WTC11 (cell line): ENCODE measurements at regions not wholly inside any gene's neighbourhood (a gene's known extent, or its start where the extent isn't known, plus 50 kb on each side); places are given as distances from the start of the nearest gene placed in this dataset.

Experiments
- ATAC-seq: fragments of 200-7000 bp; cut with Tn5 transposase; 2 replicates; pipeline ENCODE4 v1.10.0; 2021; ENCODE audit warnings: mild to moderate bottlenecking, moderate library complexity
- CTCF ChIA-PET: fragments of 300-600 bp; sonication (Branson Sonifier 250); formaldehyde crosslinking; loops from one replicate; lab custom pipeline; 2021; ENCODE audit warnings: antibody characterized with exemption; lab: Charles Lee
- POLR2A ChIA-PET: fragments of 350-600 bp; sonication (Branson Sonifier 250); formaldehyde crosslinking; loops from one replicate; lab custom pipeline; 2021; ENCODE audit warnings: antibody characterized with exemption; lab: Charles Lee
- DNase-seq: peaks from one replicate; pipeline ENCODE4 v3.0.0; 2021; ENCODE audit warnings: low spot score
- H3K27ac Mint-ChIP-seq: 2 replicates; pipeline ENCODE4 v1.8.0; 2021; ENCODE audit warnings: mixed read lengths
- H3K27me3 Mint-ChIP-seq: 2 replicates; pipeline ENCODE4 v1.8.0; 2021; ENCODE audit warnings: low read depth, mild to moderate bottlenecking, moderate library complexity, mixed read lengths
- H3K36me3 Mint-ChIP-seq: 2 replicates; pipeline ENCODE4 v1.8.0; 2021; ENCODE audit warnings: mixed read lengths
- H3K4me1 Mint-ChIP-seq: 2 replicates; pipeline ENCODE4 v1.8.0; 2022; ENCODE audit warnings: mixed read lengths
- H3K4me3 Mint-ChIP-seq: 2 replicates; pipeline ENCODE4 v1.8.0; 2021; ENCODE audit warnings: mild to moderate bottlenecking, moderate library complexity, mixed read lengths
- H3K9me3 Mint-ChIP-seq: 2 replicates; pipeline ENCODE4 v1.8.0; 2021; ENCODE audit warnings: mixed read lengths
- FOXP1 ChIP-seq: sonication (generic); formaldehyde crosslinking; IDR thresholded peaks from 2 replicates; pipeline ENCODE4 v1.8.0; 2022; ENCODE audit warnings: missing genetic modification reagents, mild to moderate bottlenecking, moderate library complexity, borderline replicate concordance
- GABPB1 ChIP-seq: sonication (generic); formaldehyde crosslinking; IDR thresholded peaks from 2 replicates; pipeline ENCODE4 v1.8.1; 2023; ENCODE audit warnings: mild to moderate bottlenecking, missing genetic modification reagents
- IRF2 ChIP-seq: sonication (generic); formaldehyde crosslinking; IDR thresholded peaks from 2 replicates; pipeline ENCODE4 v1.8.0; 2022; ENCODE audit warnings: low read depth, missing genetic modification reagents, borderline replicate concordance
- JUN ChIP-seq: sonication (generic); formaldehyde crosslinking; IDR thresholded peaks from 2 replicates; pipeline ENCODE4 v1.8.0; 2023; ENCODE audit warnings: mild to moderate bottlenecking, missing genetic modification reagents
- MYBL2 ChIP-seq: sonication (generic); formaldehyde crosslinking; IDR thresholded peaks from 2 replicates; pipeline ENCODE4 v1.8.1; 2023; ENCODE audit warnings: mild to moderate bottlenecking, moderate library complexity, missing genetic modification reagents
- NFATC4 ChIP-seq: fragments of 250-450 bp; sonication (Bioruptor Pico); IDR thresholded peaks from 2 replicates; pipeline ENCODE4 v1.9.0; 2021; ENCODE audit warnings: mild to moderate bottlenecking
- NR2C2 ChIP-seq: sonication (generic); formaldehyde crosslinking; IDR thresholded peaks from 2 replicates; pipeline ENCODE4 v1.8.0; 2022; ENCODE audit warnings: mild to moderate bottlenecking, missing genetic modification reagents
- SMAD4 ChIP-seq: sonication (generic); formaldehyde crosslinking; IDR thresholded peaks from 2 replicates; pipeline ENCODE4 v1.8.0; 2022; ENCODE audit warnings: mild to moderate bottlenecking, missing genetic modification reagents
- ZNF121 ChIP-seq: sonication (generic); formaldehyde crosslinking; IDR thresholded peaks from 2 replicates; pipeline ENCODE4 v1.8.0; 2023; ENCODE audit warnings: missing genetic modification reagents
- ZNF232 ChIP-seq: sonication (generic); formaldehyde crosslinking; IDR thresholded peaks from 2 replicates; pipeline ENCODE4 v1.8.0; 2022; ENCODE audit warnings: mild to moderate bottlenecking, missing genetic modification reagents
- TF ChIP-seq, protein P1 (sequence below): fragments of 250-450 bp; sonication (Bioruptor Pico); IDR thresholded peaks from 2 replicates; pipeline ENCODE4 v1.8.0; 2021; ENCODE audit warnings: mild to moderate bottlenecking
- TF ChIP-seq, protein P2 (sequence below): sonication (generic); formaldehyde crosslinking; IDR thresholded peaks from 2 replicates; pipeline ENCODE4 v1.8.1; 2023; ENCODE audit warnings: mild to moderate bottlenecking, missing genetic modification reagents, moderate library complexity
- TF ChIP-seq, protein P3 (sequence below): fragments of 250-450 bp; sonication (Bioruptor Pico); IDR thresholded peaks from 2 replicates; pipeline ENCODE4 v2.1.2; 2022; ENCODE audit warnings: mild to moderate bottlenecking, moderate library complexity
- TF ChIP-seq, protein P4 (sequence below): sonication (generic); formaldehyde crosslinking; conservative IDR thresholded peaks from 2 replicates; pipeline ENCODE4 v1.8.1; 2023; ENCODE audit warnings: mild to moderate bottlenecking, low read depth, missing genetic modification reagents, moderate library complexity
- TF ChIP-seq, protein P5 (sequence below): sonication (generic); formaldehyde crosslinking; IDR thresholded peaks from 2 replicates; pipeline ENCODE4 v1.8.1; 2022; ENCODE audit warnings: mild to moderate bottlenecking, missing genetic modification reagents, moderate library complexity, borderline replicate concordance
- TF ChIP-seq, protein P6 (sequence below): sonication (generic); formaldehyde crosslinking; IDR thresholded peaks from 2 replicates; pipeline ENCODE4 v1.8.0; 2022; ENCODE audit warnings: mild to moderate bottlenecking, missing genetic modification reagents
- TF ChIP-seq, protein P7 (sequence below): sonication (generic); formaldehyde crosslinking; IDR thresholded peaks from 2 replicates; pipeline ENCODE4 v1.8.1; 2023; ENCODE audit warnings: mild to moderate bottlenecking, missing genetic modification reagents, moderate library complexity
- TF ChIP-seq, protein P8 (sequence below): fragments of 250-450 bp; sonication (Bioruptor Pico); conservative IDR thresholded peaks from 2 replicates; pipeline ENCODE4 v1.9.0; 2021; ENCODE audit warnings: mild to moderate bottlenecking
- TF ChIP-seq, protein P9 (sequence below): sonication (generic); formaldehyde crosslinking; IDR thresholded peaks from 2 replicates; pipeline ENCODE4 v1.8.0; 2023; ENCODE audit warnings: missing genetic modification reagents

DNA sequence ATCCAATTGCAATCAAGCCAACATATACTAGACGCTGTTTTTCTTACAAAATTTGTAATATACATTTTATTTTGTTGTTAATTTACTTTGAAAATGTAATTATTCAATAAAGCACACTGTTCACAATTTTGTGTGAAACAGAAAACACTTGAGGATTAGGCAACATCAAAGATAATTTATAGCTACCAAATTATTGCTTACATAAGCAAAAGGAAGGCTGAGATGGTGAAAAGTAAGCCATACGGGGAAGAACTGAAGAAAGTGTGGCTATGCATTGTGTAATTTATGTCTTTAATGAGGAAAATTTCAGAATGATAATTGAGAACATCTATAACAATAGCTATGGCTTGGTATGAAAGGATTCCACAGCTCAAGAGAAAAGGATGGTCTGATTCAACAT is 192.0 kb downstream of the RNF144B start (continued):
- TF ChIP-seq, protein P1, sequence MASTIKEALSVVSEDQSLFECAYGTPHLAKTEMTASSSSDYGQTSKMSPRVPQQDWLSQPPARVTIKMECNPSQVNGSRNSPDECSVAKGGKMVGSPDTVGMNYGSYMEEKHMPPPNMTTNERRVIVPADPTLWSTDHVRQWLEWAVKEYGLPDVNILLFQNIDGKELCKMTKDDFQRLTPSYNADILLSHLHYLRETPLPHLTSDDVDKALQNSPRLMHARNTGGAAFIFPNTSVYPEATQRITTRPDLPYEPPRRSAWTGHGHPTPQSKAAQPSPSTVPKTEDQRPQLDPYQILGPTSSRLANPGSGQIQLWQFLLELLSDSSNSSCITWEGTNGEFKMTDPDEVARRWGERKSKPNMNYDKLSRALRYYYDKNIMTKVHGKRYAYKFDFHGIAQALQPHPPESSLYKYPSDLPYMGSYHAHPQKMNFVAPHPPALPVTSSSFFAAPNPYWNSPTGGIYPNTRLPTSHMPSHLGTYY (CRISPR knock-in tag), result no peak

DNA sequence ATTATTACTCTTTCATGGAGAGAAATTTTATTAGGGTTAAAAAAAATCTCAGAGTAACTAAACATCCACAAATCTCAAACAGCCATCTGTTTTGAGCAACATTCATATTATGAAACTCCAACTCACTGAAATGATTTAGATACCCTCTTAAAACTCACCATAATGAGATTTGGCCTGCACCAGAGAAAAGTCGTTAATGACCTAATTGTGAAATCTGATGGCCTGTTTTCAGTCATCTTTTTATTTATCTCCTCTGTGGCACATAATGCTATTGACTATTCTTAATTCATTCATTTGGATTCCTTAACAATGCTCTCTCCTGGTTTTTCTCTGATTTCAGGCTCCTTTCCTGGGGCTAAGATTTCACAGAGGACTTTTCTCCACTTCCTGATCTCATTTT is 192.7 kb downstream of the RNF144B start:
- ChIA-PET CTCF (interaction anchor here (1.2 kb wide), 1 partner anchor 16 kb away, joined by 3 read pairs; no protein-coding TSS in a partner anchor), POLR2A (no interaction called here)
- H3K27me3 Mint-ChIP-seq, result no peaks in the 10 kb centered on the region; the same call in 1 of the 2 replicates
- no peaks in the 10 kb centered on the region for H3K36me3 Mint-ChIP-seq
- no peak for DNase-seq
- H3K9me3 Mint-ChIP-seq, result peaks cover 3% of the 10 kb centered on the region; the same call in 1 of the 2 replicates
- H3K27ac Mint-ChIP-seq, result no peak overlapping the region
- H3K4me3 Mint-ChIP-seq, result no peak overlapping the region
- TF ChIP-seq FOXP1 (CRISPR knock-in tag) (no peak), GABPB1 (CRISPR knock-in tag) (no peak), IRF2 (CRISPR knock-in tag) (no peak)
- TF ChIP-seq, protein P2, sequence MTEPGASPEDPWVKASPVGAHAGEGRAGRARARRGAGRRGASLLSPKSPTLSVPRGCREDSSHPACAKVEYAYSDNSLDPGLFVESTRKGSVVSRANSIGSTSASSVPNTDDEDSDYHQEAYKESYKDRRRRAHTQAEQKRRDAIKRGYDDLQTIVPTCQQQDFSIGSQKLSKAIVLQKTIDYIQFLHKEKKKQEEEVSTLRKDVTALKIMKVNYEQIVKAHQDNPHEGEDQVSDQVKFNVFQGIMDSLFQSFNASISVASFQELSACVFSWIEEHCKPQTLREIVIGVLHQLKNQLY (CRISPR knock-in tag), result no peak
- TF ChIP-seq, protein P3, sequence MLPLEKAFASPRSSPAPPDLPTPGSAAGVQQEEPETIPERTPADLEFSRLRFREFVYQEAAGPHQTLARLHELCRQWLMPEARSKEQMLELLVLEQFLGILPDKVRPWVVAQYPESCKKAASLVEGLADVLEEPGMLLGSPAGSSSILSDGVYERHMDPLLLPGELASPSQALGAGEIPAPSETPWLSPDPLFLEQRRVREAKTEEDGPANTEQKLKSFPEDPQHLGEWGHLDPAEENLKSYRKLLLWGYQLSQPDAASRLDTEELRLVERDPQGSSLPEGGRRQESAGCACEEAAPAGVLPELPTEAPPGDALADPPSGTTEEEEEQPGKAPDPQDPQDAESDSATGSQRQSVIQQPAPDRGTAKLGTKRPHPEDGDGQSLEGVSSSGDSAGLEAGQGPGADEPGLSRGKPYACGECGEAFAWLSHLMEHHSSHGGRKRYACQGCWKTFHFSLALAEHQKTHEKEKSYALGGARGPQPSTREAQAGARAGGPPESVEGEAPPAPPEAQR (CRISPR knock-in tag), result no peak
- TF ChIP-seq, protein P4, sequence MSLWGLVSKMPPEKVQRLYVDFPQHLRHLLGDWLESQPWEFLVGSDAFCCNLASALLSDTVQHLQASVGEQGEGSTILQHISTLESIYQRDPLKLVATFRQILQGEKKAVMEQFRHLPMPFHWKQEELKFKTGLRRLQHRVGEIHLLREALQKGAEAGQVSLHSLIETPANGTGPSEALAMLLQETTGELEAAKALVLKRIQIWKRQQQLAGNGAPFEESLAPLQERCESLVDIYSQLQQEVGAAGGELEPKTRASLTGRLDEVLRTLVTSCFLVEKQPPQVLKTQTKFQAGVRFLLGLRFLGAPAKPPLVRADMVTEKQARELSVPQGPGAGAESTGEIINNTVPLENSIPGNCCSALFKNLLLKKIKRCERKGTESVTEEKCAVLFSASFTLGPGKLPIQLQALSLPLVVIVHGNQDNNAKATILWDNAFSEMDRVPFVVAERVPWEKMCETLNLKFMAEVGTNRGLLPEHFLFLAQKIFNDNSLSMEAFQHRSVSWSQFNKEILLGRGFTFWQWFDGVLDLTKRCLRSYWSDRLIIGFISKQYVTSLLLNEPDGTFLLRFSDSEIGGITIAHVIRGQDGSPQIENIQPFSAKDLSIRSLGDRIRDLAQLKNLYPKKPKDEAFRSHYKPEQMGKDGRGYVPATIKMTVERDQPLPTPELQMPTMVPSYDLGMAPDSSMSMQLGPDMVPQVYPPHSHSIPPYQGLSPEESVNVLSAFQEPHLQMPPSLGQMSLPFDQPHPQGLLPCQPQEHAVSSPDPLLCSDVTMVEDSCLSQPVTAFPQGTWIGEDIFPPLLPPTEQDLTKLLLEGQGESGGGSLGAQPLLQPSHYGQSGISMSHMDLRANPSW (CRISPR knock-in tag), result no peak
- TF ChIP-seq, protein P1 (CRISPR knock-in tag), result no peak
- TF ChIP-seq, all 79 proteins: peak for 0
- no peak for ATAC-seq
- H3K4me1 Mint-ChIP-seq, result no peaks in the 10 kb centered on the region; the same call in 1 of the 2 replicates

DNA sequence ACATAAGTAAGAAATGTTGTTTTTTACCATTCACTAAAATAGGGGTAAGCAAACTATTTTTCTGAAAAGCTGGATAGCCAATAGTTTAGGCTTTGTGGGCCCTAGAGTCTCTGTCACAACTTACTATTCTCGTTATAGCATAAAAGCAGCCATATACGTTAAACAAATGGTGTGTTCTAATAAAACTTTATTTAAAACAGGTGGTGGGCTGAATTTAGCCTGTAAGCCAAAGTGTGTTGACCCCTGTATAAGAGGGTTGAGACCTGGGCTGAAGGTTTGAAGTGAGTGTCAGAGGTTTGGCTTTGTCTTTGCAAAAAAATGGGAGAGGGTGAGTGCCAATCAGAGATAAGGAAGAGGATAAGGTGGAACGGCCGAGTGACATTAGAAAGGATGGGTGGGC is 197.2 kb downstream of the RNF144B start:
- H3K27ac Mint-ChIP-seq, result no peak overlapping the region
- POLR2A ChIA-PET, result no interaction called here
- TF ChIP-seq JUN, result no peak
- TF ChIP-seq MYBL2 (CRISPR knock-in tag), result no peak
- no peak for TF ChIP-seq NR2C2
- TF ChIP-seq, protein P5, sequence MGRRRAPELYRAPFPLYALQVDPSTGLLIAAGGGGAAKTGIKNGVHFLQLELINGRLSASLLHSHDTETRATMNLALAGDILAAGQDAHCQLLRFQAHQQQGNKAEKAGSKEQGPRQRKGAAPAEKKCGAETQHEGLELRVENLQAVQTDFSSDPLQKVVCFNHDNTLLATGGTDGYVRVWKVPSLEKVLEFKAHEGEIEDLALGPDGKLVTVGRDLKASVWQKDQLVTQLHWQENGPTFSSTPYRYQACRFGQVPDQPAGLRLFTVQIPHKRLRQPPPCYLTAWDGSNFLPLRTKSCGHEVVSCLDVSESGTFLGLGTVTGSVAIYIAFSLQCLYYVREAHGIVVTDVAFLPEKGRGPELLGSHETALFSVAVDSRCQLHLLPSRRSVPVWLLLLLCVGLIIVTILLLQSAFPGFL (CRISPR knock-in tag), result no peak
- no peak for TF ChIP-seq SMAD4 (CRISPR knock-in tag)
- TF ChIP-seq, protein P6, sequence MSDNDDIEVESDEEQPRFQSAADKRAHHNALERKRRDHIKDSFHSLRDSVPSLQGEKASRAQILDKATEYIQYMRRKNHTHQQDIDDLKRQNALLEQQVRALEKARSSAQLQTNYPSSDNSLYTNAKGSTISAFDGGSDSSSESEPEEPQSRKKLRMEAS (CRISPR knock-in tag), result no peak
- TF ChIP-seq, protein P7, sequence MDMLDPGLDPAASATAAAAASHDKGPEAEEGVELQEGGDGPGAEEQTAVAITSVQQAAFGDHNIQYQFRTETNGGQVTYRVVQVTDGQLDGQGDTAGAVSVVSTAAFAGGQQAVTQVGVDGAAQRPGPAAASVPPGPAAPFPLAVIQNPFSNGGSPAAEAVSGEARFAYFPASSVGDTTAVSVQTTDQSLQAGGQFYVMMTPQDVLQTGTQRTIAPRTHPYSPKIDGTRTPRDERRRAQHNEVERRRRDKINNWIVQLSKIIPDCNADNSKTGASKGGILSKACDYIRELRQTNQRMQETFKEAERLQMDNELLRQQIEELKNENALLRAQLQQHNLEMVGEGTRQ (CRISPR knock-in tag), result no peak
- no peak for TF ChIP-seq ZNF121 (CRISPR knock-in tag)
- TF ChIP-seq, protein P8, sequence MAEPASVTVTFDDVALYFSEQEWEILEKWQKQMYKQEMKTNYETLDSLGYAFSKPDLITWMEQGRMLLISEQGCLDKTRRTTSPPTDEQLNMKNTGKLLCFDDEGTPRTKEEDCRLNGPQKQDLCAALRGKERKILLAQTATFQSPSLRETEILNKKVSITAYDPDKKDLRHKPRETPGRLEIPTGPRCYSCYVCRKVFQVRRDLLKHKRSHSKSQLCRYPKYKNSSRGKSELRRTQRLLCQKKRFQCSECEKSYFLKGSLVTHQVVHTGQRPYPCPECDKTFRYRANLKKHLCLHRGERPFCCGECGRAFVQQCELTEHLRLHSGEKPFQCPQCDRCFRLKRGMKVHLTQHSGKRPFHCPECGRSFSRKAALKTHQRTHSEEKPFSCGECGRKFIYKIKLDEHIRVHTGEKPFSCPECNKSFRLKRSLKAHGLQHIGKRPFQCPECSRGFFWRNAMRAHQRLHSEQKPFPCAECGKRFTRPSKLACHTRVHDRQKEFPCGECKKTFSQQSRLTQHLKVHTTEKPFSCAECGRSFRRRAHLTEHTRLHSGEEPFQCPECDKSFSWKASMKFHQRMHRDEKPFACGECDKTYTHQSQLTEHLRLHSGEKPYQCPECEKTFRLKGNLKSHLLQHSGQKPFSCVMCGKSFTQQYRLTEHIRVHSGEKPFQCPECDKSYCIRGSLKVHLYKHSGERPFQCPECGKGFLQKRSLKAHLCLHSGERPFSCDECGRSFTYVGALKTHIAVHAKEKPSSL, result no peak
- TF ChIP-seq, protein P9, sequence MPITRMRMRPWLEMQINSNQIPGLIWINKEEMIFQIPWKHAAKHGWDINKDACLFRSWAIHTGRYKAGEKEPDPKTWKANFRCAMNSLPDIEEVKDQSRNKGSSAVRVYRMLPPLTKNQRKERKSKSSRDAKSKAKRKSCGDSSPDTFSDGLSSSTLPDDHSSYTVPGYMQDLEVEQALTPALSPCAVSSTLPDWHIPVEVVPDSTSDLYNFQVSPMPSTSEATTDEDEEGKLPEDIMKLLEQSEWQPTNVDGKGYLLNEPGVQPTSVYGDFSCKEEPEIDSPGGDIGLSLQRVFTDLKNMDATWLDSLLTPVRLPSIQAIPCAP, result no peak
- no peak for TF ChIP-seq ZNF232 (CRISPR knock-in tag)
- TF ChIP-seq NFATC4 (CRISPR knock-in tag), result no peak

More for the DNA sequence above, 197.2 kb downstream of the RNF144B start:
- CTCF ChIA-PET, result no interaction called here
- no peak for DNase-seq
- Mint-ChIP-seq H3K4me3 (no peak overlapping the region), H3K36me3 (no peaks in the 10 kb centered on the region), H3K9me3 (no peaks in the 10 kb centered on the region), H3K4me1 (peaks cover 4% of the 10 kb centered on the region), H3K27me3 (no peaks in the 10 kb centered on the region)
- no peak for ATAC-seq
